GM12878 (cell line): ENCODE measurements at regions not wholly inside any gene's neighbourhood (a gene's known extent, or its start where the extent isn't known, plus 50 kb on each side); places are given as distances from the start of the nearest gene placed in this dataset.

Experiments used
- ATAC-seq: fragments of 200-7000 bp; cut with Tn5 transposase; 3 replicates; pipeline ENCODE4 v1.9.1; 2020; ENCODE audit warnings: mild to moderate bottlenecking, moderate library complexity
- BruUV-seq: library from RNA; stranded (reverse); fragments of 400-500 nt; replicated peaks from 2 replicates; lab custom pipeline; 2021; lab: Mats Ljungman, UMichigan
- CTCF ChIA-PET: fragments of 300-600 bp; sonication (Branson Sonifier 250); formaldehyde crosslinking; extraction: SDS; loops from one replicate; lab custom pipeline; 2021; ENCODE audit warnings: inconsistent platforms; lab: Yijun Ruan, JAX
- POLR2A ChIA-PET: fragments of 350-600 bp; formaldehyde crosslinking; extraction: SDS; loops from one replicate; lab custom pipeline; 2021; ENCODE audit warnings: inconsistent platforms; lab: Charles Lee
- RAD21 ChIA-PET: fragments of 300-600 bp; sonication (Branson Sonifier 250); formaldehyde crosslinking; loops from one replicate; lab custom pipeline; 2023; ENCODE audit warnings: antibody characterized with exemption; ENCODE audit not compliant: unreplicated experiment; lab: Charles Lee
- SMC1A ChIA-PET: fragments of 300-600 bp; sonication (Branson Sonifier 250); formaldehyde crosslinking; loops from one replicate; lab custom pipeline; 2023; ENCODE audit not compliant: unreplicated experiment, uncharacterized antibody; lab: Charles Lee
- DNase-seq: peaks from one replicate; pipeline ENCODE4 v3.0.0-alpha.2; 2011; ENCODE audit warnings: low read depth, low spot score
- FAIRE-seq: peaks from 3 replicates; lab custom pipeline; 2011; peaks lifted over from hg19 to GRCh38; lab: Jason Lieb, UNC
- H2AFZ ChIP-seq: 2 replicates; pipeline ENCODE4 v1.6.0; 2011; ENCODE audit warnings: low read depth, low read length, control low read depth; ENCODE audit not compliant: control insufficient read depth
- H3K27ac ChIP-seq: 2 replicates; pipeline ENCODE4 v1.5.1; 2011; ENCODE audit warnings: control low read depth; ENCODE audit not compliant: control insufficient read depth, insufficient read depth
- H3K27me3 ChIP-seq, 2 experiments: replicated peaks in 1 of 2; 2 replicates each; pipeline versions ENCODE4 v1.6.0 to v1.6.1; 2011; ENCODE audit warnings: low read length in 1 of 2; ENCODE audit not compliant: control insufficient read depth in 2 of 2, insufficient read depth in 2 of 2
- H3K36me3 ChIP-seq, 2 experiments: 2 replicates each; pipeline ENCODE4 v1.5.1; 2011; ENCODE audit warnings: low read length in 1 of 2; ENCODE audit not compliant: control insufficient read depth in 2 of 2, insufficient read depth in 2 of 2
- H3K4me1 ChIP-seq: 2 replicates; pipeline ENCODE4 v1.6.1; 2011; ENCODE audit warnings: mild to moderate bottlenecking, low read length, moderate library complexity, mixed read lengths; ENCODE audit not compliant: control insufficient read depth, insufficient read depth
- H3K4me2 ChIP-seq: 2 replicates; pipeline ENCODE4 v1.6.0; 2011; ENCODE audit warnings: control low read depth; ENCODE audit not compliant: control insufficient read depth, insufficient read depth
- H3K4me3 ChIP-seq: fragments of 200-600 bp; sonication (generic); 2 replicates; pipeline ENCODE4 v1.5.1; 2016
- H3K79me2 ChIP-seq: 2 replicates; pipeline ENCODE4 v1.6.0; 2011; ENCODE audit warnings: low read length; ENCODE audit not compliant: control insufficient read depth, insufficient read depth
- H3K9ac ChIP-seq: 2 replicates; pipeline ENCODE4 v1.8.0; 2011; ENCODE audit warnings: low read length, control low read depth, mixed read lengths; ENCODE audit not compliant: control insufficient read depth, insufficient read depth
- H3K9me3 ChIP-seq: replicated peaks from 3 replicates; pipeline ENCODE4 v1.5.1; 2011; ENCODE audit warnings: mild to moderate bottlenecking, low read length; ENCODE audit not compliant: control insufficient read depth, insufficient read depth
- H4K20me1 ChIP-seq: 2 replicates; pipeline ENCODE4 v1.6.0; 2011; ENCODE audit not compliant: control insufficient read depth, insufficient read depth
- ATF7 ChIP-seq: fragments of 450-650 bp; IDR thresholded peaks from 2 replicates; pipeline ENCODE4 v1.6.1; 2016; ENCODE audit warnings: low read depth, mild to moderate bottlenecking
- BHLHE40 ChIP-seq, 2 experiments: fragments of 450-650 bp in 1 of 2; IDR thresholded peaks; 2 replicates each; pipeline ENCODE4 v1.6.1; 2011 to 2017; ENCODE audit warnings: low read depth in 2 of 2, borderline replicate concordance in 1 of 2, improper control_type of control experiment in 1 of 2, low read length in 1 of 2, mild to moderate bottlenecking in 1 of 2
- CBX5 ChIP-seq: sonication (generic); IDR thresholded peaks from 2 replicates; pipeline ENCODE4 v1.6.1; 2016; ENCODE audit warnings: low read depth, moderate library complexity, mild to moderate bottlenecking, inconsistent platforms
- CREB1 ChIP-seq: IDR thresholded peaks from 2 replicates; pipeline ENCODE4 v1.6.1; 2012; ENCODE audit warnings: low read depth, mild to moderate bottlenecking, inconsistent platforms
- CTCF ChIP-seq, 3 experiments: IDR thresholded peaks in 2 of 3; conservative IDR thresholded peaks in 1 of 3; 2 replicates each; pipeline ENCODE4 v1.5.1; 2011; ENCODE audit warnings: low read depth in 3 of 3, low read length in 3 of 3, mild to moderate bottlenecking in 3 of 3, control low read depth in 2 of 3, moderate library complexity in 2 of 3, inconsistent platforms in 1 of 3, mixed read lengths in 1 of 3; ENCODE audit not compliant: control insufficient read depth in 2 of 3, insufficient read depth in 1 of 3; ENCODE audit errors: extremely low read depth in 1 of 3
- KDM1A ChIP-seq: fragments of 200-600 bp; sonication (generic); IDR thresholded peaks from 2 replicates; pipeline ENCODE4 v1.6.1; 2016; ENCODE audit warnings: borderline replicate concordance
- PML ChIP-seq: IDR thresholded peaks from 2 replicates; pipeline ENCODE4 v1.6.1; 2012; ENCODE audit warnings: low read length, inconsistent platforms
- POLR2A ChIP-seq: IDR thresholded peaks from 2 replicates; pipeline ENCODE4 v1.6.1; 2011; ENCODE audit warnings: low read depth, mild to moderate bottlenecking, low read length
- REST ChIP-seq: IDR thresholded peaks from 2 replicates; pipeline ENCODE4 v1.6.1; 2012; ENCODE audit warnings: mild to moderate bottlenecking, low read depth, low read length
- RFX5 ChIP-seq: IDR thresholded peaks from 2 replicates; pipeline ENCODE4 v1.6.1; 2011; ENCODE audit warnings: low read depth, low read length, improper control_type of control experiment
- RUNX3 ChIP-seq: IDR thresholded peaks from 2 replicates; pipeline ENCODE4 v1.6.1; 2012; ENCODE audit warnings: low read length, inconsistent platforms
- STAT3 ChIP-seq: IDR thresholded peaks from 2 replicates; pipeline ENCODE4 v1.6.1; 2011; ENCODE audit warnings: low read depth, low read length, improper control_type of control experiment
- SUPT20H ChIP-seq: IDR thresholded peaks from 2 replicates; pipeline ENCODE4 v1.6.1; 2011; ENCODE audit warnings: low read depth, mild to moderate bottlenecking, low read length, moderate library complexity, borderline replicate concordance; ENCODE audit not compliant: control insufficient read depth
- in situ Hi-C: fragments of 300-500 bp; cut with MboI; formaldehyde crosslinking; loops from 9 replicates; pipeline ENCODE4 v1.14.3; 2018; ENCODE audit warnings: mixed read lengths
- intact Hi-C: fragments of 100-400 bp; cut with micrococcal nuclease; formaldehyde crosslinking; loops from one replicate; pipeline ENCODE4 v1.14.2; 2022; ENCODE audit not compliant: unreplicated experiment

- Histone ChIP-seq H3K27ac (no peak overlapping the region), H3K9ac (no peak overlapping the region), H2AFZ (no peak overlapping the region), H3K36me3 (no peaks in the 10 kb centered on the region), H3K4me3 (no peak overlapping the region), H3K27me3 (no peaks in the 10 kb centered on the region), H3K4me1 (no peaks in the 10 kb centered on the region), H3K9me3 (no peaks in the 10 kb centered on the region; the same call in 2 of the 3 replicates), H3K79me2 (no peaks in the 10 kb centered on the region), H3K4me2 (no peak overlapping the region), H4K20me1 (no peaks in the 10 kb centered on the region)
- SMC1A ChIA-PET, result interaction anchor here (0.6 kb wide), 1 partner anchor 133 kb away, joined by 3 read pairs; no protein-coding TSS in a partner anchor
- no TSS peak for BruUV-seq
- POLR2A ChIA-PET, result no interaction called here
- in situ Hi-C loops (no loop called here), intact Hi-C loops (no loop called here)
- DNase-seq (no peak), FAIRE-seq (no peak), ATAC-seq (no peak)
- TF ChIP-seq SUPT20H (no peak), REST (no peak), CBX5 (no peak), POLR2A (no peak), RFX5 (no peak), RUNX3 (no peak), KDM1A (no peak), CREB1 (no peak), ATF7 (no peak), PML (no peak), BHLHE40 (IDR thresholded peaks at IDR 0.05; ENCODE audit: borderline replicate concordance in 1 of 2, low read depth in 2 of 2, low read length in 1 of 2) (no peak), STAT3 (no peak), CTCF (IDR thresholded peaks at IDR 0.05 in 2 of 3, conservative IDR thresholded peaks at IDR 0.05 in 1 of 3; ENCODE audit: control insufficient read depth in 2 of 3, extremely low read depth in 1 of 3, insufficient read depth in 1 of 3, low read depth in 3 of 3, low read length in 3 of 3) (no peak)
- RAD21 ChIA-PET, result no interaction called here
- CTCF ChIA-PET, result no interaction called here
Observed at GRCh38 chr6:78561015-78561414, 306.3 kb upstream of the IRAK1BP1 start.
